ENCODE measurements at regions not wholly inside any gene's neighbourhood (a gene's known extent, or its start where the extent isn't known, plus 50 kb on each side); places are given as distances from the start of the nearest gene placed in this dataset.
"Not testable (repeated sequence)": the region's sequence is repeated elsewhere in the genome, so short reads cannot be mapped to it uniquely, and the experiment has no call there.

GRCh38 chr5:53405396-53405795 lies 75.0 kb upstream of the FST start:
- TF ChIP-seq ZFX (IDR thresholded peaks at IDR 0.05; ENCODE audit: borderline replicate concordance) (no peak), CTCF (IDR thresholded peaks at IDR 0.05) (no peak)
- no peak overlapping the region for H3K27ac ChIP-seq

- H3K27ac ChIP-seq = no peak overlapping the region
- no peak for TF ChIP-seq CTCF (IDR thresholded peaks at IDR 0.05)
- TF ChIP-seq ZFX (IDR thresholded peaks at IDR 0.05; ENCODE audit: borderline replicate concordance) = no peak
Observed at GRCh38 chr5:53406630-53407316, 73.7 kb upstream of the FST start.

- no peak for TF ChIP-seq ZFX (IDR thresholded peaks at IDR 0.05; ENCODE audit: borderline replicate concordance)
- no peak for TF ChIP-seq CTCF (IDR thresholded peaks at IDR 0.05)
- H3K27ac ChIP-seq = no peak overlapping the region
Observed at GRCh38 chr5:53407373-53407772, 73.1 kb upstream of the FST start.

- TF ChIP-seq ZFX (IDR thresholded peaks at IDR 0.05; ENCODE audit: borderline replicate concordance) = no peak
- no peak for TF ChIP-seq CTCF (IDR thresholded peaks at IDR 0.05)
- no peak overlapping the region for H3K27ac ChIP-seq
Observed at GRCh38 chr5:53411388-53411787, 69.0 kb upstream of the FST start.

- not testable (repeated sequence) for H3K27ac ChIP-seq
Observed at GRCh38 chr5:53412499-53412898, 67.9 kb upstream of the FST start.

- no peak for TF ChIP-seq CTCF (IDR thresholded peaks at IDR 0.05)
- TF ChIP-seq ZFX (IDR thresholded peaks at IDR 0.05; ENCODE audit: borderline replicate concordance) = no peak
- no peak overlapping the region for H3K27ac ChIP-seq
Observed at GRCh38 chr5:53416144-53416738, 64.2 kb upstream of the FST start.

GRCh38 chr5:53418409-53418808 lies 62.0 kb upstream of the FST start:
- TF ChIP-seq ZFX (IDR thresholded peaks at IDR 0.05; ENCODE audit: borderline replicate concordance) (no peak), CTCF (IDR thresholded peaks at IDR 0.05) (no peak)
- no peak overlapping the region for H3K27ac ChIP-seq
